Cardiac muscle cell (in vitro differentiated cells and primary cell): ENCODE measurements at regions not wholly inside any gene's neighbourhood (a gene's known extent, or its start where the extent isn't known, plus 50 kb on each side); places are given as distances from the start of the nearest gene placed in this dataset.

Experiments used
- DNase-seq, 2 donors: peaks; one replicate each; pipeline versions ENCODE4 v3.0.0 to v3.0.0-alpha.2; 2010 to 2017; ENCODE audit warnings: low read depth in 1 of 2, low spot score in 1 of 2
- H3K27ac ChIP-seq: fragments of 200-600 bp; sonication (generic); 2 replicates; pipeline ENCODE4 v1.5.1; 2016
- H3K27me3 ChIP-seq: fragments of 200-600 bp; sonication (generic); 2 replicates; pipeline ENCODE4 v1.6.0; 2016; ENCODE audit warnings: control low read depth
- H3K36me3 ChIP-seq: fragments of 200-600 bp; sonication (generic); 2 replicates; pipeline ENCODE4 v1.5.1; 2016; ENCODE audit warnings: control low read depth
- H3K4me1 ChIP-seq: fragments of 200-600 bp; sonication (generic); 2 replicates; pipeline ENCODE4 v1.8.1; 2017; ENCODE audit warnings: low read depth, mild to moderate bottlenecking, mixed run types
- H3K4me3 ChIP-seq: fragments of 200-600 bp; sonication (generic); 2 replicates; pipeline ENCODE4 v1.5.1; 2016; ENCODE audit warnings: mild to moderate bottlenecking
- H3K9me3 ChIP-seq: fragments of 200-600 bp; sonication (generic); 2 replicates; pipeline ENCODE4 v1.5.1; 2017; ENCODE audit warnings: low read depth, mild to moderate bottlenecking, control low read depth
- TF ChIP-seq, protein P1 (sequence below): IDR thresholded peaks from 2 replicates; pipeline ENCODE4 v1.5.1; 2012; ENCODE audit warnings: low read depth, mild to moderate bottlenecking, low read length

DNA sequence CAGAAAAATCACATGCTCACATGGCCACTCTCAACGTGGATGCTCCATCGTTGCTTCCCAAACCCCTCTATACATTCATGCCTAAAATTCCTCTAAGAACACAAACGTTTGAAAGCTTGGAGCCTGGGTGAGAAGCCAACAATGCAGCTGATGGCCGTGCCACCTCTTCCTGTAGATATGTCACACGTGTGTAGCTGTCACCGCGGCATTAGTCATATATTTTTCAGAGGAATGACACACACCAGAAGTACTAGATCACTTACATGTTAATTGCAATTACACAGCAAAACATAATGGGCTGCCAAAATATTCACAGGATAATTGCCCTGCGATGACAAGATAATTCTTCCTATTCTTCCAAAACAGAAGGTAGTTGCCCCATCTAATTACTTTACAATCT lies 112.7 kb upstream of the BACE2 start:
- no peak for DNase-seq
- no peaks in the 10 kb centered on the region for H3K36me3 ChIP-seq
- H3K4me1 ChIP-seq = no peaks in the 10 kb centered on the region
- H3K4me3 ChIP-seq = no peak overlapping the region
- TF ChIP-seq, protein P1, sequence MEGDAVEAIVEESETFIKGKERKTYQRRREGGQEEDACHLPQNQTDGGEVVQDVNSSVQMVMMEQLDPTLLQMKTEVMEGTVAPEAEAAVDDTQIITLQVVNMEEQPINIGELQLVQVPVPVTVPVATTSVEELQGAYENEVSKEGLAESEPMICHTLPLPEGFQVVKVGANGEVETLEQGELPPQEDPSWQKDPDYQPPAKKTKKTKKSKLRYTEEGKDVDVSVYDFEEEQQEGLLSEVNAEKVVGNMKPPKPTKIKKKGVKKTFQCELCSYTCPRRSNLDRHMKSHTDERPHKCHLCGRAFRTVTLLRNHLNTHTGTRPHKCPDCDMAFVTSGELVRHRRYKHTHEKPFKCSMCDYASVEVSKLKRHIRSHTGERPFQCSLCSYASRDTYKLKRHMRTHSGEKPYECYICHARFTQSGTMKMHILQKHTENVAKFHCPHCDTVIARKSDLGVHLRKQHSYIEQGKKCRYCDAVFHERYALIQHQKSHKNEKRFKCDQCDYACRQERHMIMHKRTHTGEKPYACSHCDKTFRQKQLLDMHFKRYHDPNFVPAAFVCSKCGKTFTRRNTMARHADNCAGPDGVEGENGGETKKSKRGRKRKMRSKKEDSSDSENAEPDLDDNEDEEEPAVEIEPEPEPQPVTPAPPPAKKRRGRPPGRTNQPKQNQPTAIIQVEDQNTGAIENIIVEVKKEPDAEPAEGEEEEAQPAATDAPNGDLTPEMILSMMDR = no peak
- no peaks in the 10 kb centered on the region for H3K27me3 ChIP-seq
- H3K9me3 ChIP-seq = no peaks in the 10 kb centered on the region
- H3K27ac ChIP-seq = no peak overlapping the region

DNA sequence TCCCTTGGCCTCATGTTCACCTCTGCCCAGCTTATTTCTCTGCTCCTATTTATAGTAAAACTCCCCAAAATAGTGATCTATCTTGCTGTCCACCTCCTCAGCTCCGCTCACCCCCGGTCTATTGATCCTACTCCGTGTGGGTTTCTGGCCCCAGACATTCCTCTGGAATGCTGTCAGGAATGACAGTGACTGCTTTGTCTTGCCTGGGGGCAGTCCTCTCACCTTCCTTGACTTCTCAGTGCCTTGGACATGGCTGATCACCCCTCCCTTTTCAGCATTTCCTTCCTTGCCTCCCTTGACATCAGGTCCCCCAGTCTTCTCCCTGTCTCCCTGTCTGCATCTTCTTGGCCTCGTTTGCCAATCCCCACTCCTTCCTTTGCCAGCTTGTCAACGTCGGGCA lies 108.1 kb upstream of the BACE2 start:
- TF ChIP-seq, protein P1 = no peak
- no peak overlapping the region for H3K27ac ChIP-seq
- no peaks in the 10 kb centered on the region for H3K4me1 ChIP-seq
- H3K36me3 ChIP-seq = no peaks in the 10 kb centered on the region
- DNase-seq = no peak
- H3K27me3 ChIP-seq = no peaks in the 10 kb centered on the region
- H3K4me3 ChIP-seq = no peak overlapping the region
- H3K9me3 ChIP-seq = no peaks in the 10 kb centered on the region

DNA sequence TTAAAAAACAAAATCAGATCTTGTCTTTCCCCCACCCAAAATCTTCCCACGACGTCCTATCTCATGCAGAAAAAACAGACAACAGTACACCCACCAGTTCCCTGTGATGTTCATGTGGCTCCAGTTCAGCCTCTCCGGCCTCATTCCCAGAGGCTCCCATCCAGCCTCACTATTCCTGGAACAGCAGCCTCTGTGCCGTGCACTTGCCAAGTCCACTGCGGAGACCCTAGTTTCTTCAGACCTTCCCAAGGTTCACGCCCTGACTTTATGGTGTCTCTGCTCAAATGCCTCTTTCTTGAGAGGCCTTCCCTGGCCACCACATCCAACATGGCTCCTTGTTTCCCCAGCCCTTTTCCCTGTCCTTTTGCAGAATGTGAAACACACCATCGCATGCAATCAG lies 106.3 kb upstream of the BACE2 start:
- no peaks in the 10 kb centered on the region for H3K27me3 ChIP-seq
- H3K4me1 ChIP-seq = no peaks in the 10 kb centered on the region
- H3K36me3 ChIP-seq = no peaks in the 10 kb centered on the region
- no peak for DNase-seq
- no peak overlapping the region for H3K27ac ChIP-seq
- H3K4me3 ChIP-seq = no peak overlapping the region
- H3K9me3 ChIP-seq = no peaks in the 10 kb centered on the region
- TF ChIP-seq, protein P1 = no peak

DNA sequence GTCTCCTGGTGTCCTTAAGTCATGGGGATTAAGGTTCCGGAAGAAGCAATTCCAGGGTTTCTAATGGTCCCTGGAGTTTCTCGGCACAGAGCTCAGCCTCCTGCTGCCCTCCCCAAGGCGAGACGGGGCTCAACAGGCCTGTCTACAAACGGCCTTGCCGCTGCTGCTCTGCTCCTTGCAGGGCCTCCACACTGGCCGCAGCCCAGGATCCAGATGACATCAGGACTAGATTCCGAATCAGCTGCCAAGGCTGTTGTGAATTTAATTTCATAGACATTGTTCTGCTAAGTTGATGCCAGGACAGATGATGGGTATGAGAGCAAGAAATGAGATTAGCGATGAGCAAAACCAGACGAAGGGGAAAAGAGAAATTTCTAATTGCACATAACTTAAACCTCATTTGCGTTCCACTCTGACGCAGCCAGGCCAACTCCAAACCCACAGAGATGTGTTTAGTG lies 103.6 kb upstream of the BACE2 start:
- Histone ChIP-seq H3K4me3 (no peak overlapping the region), H3K4me1 (peaks cover 11% of the 10 kb centered on the region), H3K36me3 (no peaks in the 10 kb centered on the region), H3K9me3 (no peaks in the 10 kb centered on the region), H3K27ac (no peak overlapping the region), H3K27me3 (no peaks in the 10 kb centered on the region)
- TF ChIP-seq, protein P1 = no peak
- DNase-seq = peak in 1 of 2 donors; percentile 5

DNA sequence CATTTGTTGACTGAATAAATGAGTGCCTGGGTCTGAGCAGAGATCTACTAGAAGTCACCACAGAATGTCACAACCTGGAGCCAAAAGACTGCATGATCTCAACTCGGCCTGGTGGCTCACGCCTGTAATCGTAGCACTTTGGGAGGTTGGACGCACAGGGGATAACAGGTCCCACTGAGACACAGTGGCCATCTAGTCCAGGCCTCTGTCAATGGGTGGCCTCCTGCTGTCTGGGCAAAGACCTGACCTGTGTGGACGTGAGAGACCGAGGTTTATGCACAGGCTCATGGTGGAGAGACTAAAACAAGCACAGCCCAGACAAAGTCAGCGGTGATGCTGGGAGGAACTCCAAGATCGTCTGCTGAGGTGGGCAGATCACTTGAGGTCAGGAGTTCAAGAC lies 103.0 kb upstream of the BACE2 start:
- TF ChIP-seq, protein P1 = no peak
- H3K27me3 ChIP-seq = no peaks in the 10 kb centered on the region
- peaks cover 11% of the 10 kb centered on the region for H3K4me1 ChIP-seq
- H3K27ac ChIP-seq = no peak overlapping the region
- H3K36me3 ChIP-seq = no peaks in the 10 kb centered on the region
- no peak for DNase-seq
- no peaks in the 10 kb centered on the region for H3K9me3 ChIP-seq
- H3K4me3 ChIP-seq = no peak overlapping the region

DNA sequence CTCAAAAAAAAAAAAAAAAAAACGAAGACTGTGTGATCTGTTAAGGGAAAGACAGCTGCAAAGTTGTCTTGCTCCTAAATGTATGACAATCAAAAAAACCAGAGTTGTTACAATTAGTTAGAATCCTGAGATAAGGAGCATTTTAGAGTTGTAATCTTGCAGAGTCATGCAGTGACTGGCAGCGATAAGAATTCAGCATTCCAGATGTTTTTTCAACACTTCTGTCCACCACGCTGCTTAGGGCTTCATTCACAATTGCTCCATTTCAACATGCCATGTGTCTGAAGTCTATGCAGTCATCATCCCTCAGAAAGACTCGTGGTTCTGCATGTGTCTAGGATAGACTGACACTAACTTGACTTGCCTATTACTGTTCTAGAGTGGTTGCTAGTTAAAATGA lies 102.4 kb upstream of the BACE2 start:
- no peaks in the 10 kb centered on the region for H3K9me3 ChIP-seq
- DNase-seq = peak in 1 of 2 donors; percentile 30
- no peak overlapping the region for H3K4me3 ChIP-seq
- H3K27ac ChIP-seq = no peak overlapping the region
- peaks cover 11% of the 10 kb centered on the region for H3K4me1 ChIP-seq
- no peaks in the 10 kb centered on the region for H3K27me3 ChIP-seq
- TF ChIP-seq, protein P1 = no peak
- no peaks in the 10 kb centered on the region for H3K36me3 ChIP-seq
